Left lung (tissue), 4 donors: ENCODE measurements at regions not wholly inside any gene's neighbourhood (a gene's known extent, or its start where the extent isn't known, plus 50 kb on each side); places are given as distances from the start of the nearest gene placed in this dataset.
"Not testable (repeated sequence)": the region's sequence is repeated elsewhere in the genome, so short reads cannot be mapped to it uniquely, and the experiment has no call there.

Source experiments
- ATAC-seq: fragments of 200-7000 bp; cut with Tn5 transposase; one replicate; pipeline ENCODE4 v1.9.1; 2020; ENCODE audit warnings: moderate library complexity
- DNase-seq, 4 donors: peaks; one replicate each; pipeline ENCODE4 v3.0.0-alpha.2; 2013 to 2020
- H3K27ac ChIP-seq, 2 donors: fragments of 200-600 bp; sonication (generic) in 1 of 2; one replicate each; pipeline versions ENCODE4 v1.5.0 to v1.8.0; 2020 to 2021
- H3K27me3 ChIP-seq, 2 donors: fragments of 200-600 bp; sonication (generic) in 1 of 2; one replicate each; pipeline versions ENCODE4 v1.5.0 to v1.8.0; 2020 to 2021
- H3K36me3 ChIP-seq, 2 donors: fragments of 200-600 bp; sonication (generic) in 1 of 2; one replicate each; pipeline versions ENCODE4 v1.5.0 to v1.8.0; 2020 to 2021
- H3K4me1 ChIP-seq, 2 donors: fragments of 200-600 bp; one replicate each; pipeline ENCODE4 v1.8.0; 2021
- H3K4me3 ChIP-seq, 2 donors: fragments of 200-600 bp; sonication (generic) in 1 of 2; one replicate each; pipeline versions ENCODE4 v1.5.0 to v1.8.0; 2020 to 2021; ENCODE audit warnings: mild to moderate bottlenecking in 1 of 2
- H3K9me3 ChIP-seq, 2 donors: fragments of 200-600 bp; sonication (generic) in 1 of 2; one replicate each; pipeline versions ENCODE4 v1.5.0 to v1.8.0; 2020 to 2021
- CTCF ChIP-seq, 2 donors: fragments of 200-600 bp; sonication (generic) in 1 of 2; IDR thresholded peaks; one replicate each; pipeline versions ENCODE4 v1.5.0 to v1.8.0; 2021; ENCODE audit warnings: antibody characterized with exemption in 2 of 2
- intact Hi-C, 2 donors: fragments of 100-400 bp; cut with DNase I; formaldehyde crosslinking; loops; one replicate each; pipeline versions ENCODE4 v1.11.2 to v1.14.2; 2022
- donor health status: DM: no; HTN: yes; CAD: no.
- donor health status: DM: no; HTN: no; CAD: no.

DNA sequence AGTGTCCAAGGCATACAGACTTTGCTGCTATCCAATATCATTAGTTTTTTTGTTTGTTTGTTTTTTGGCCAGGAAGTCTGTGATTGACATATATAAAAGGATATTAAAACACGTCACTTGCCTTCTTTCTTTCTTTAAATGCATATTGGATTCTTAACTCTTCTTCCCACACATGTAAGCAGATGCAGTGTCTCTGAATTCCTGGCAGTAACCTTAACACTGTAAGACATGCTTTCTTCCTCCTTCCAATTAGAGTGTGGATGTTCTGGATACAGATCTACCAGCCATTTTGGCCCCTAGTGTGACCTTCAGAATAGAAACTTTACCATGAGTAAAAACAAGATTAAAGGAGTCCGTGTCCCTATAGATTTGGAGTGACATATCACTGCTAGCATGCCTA, 967.4 kb upstream of the PRR20A start:
- intact Hi-C loops = no loop called here
- Histone ChIP-seq H3K4me3 (no peak overlapping the region), H3K36me3 (no peaks in the 10 kb centered on the region), H3K27ac (no peak overlapping the region), H3K9me3 (peaks cover 0 to 4% of the 10 kb centered on the region in 2 donors), H3K4me1 (no peaks in the 10 kb centered on the region), H3K27me3 (no peaks in the 10 kb centered on the region)
- no peak for ATAC-seq
- no peak for DNase-seq
- no peak for TF ChIP-seq CTCF (IDR thresholded peaks at IDR 0.05)

GRCh38 chr13:56182598-56182997, 958.1 kb upstream of the PRR20A start:
- no peaks in the 10 kb centered on the region for H3K36me3 ChIP-seq
- no peak overlapping the region for H3K4me3 ChIP-seq
- H3K4me1 ChIP-seq = no peaks in the 10 kb centered on the region
- H3K27me3 ChIP-seq = no peaks in the 10 kb centered on the region
- TF ChIP-seq CTCF (IDR thresholded peaks at IDR 0.05) = no peak
- no peak overlapping the region for H3K27ac ChIP-seq
- peaks cover 0 to 37% of the 10 kb centered on the region in 2 donors for H3K9me3 ChIP-seq
- DNase-seq (peak in 1 of 4 donors; percentile 11), ATAC-seq (no peak)
- intact Hi-C loops = no loop called here

DNA sequence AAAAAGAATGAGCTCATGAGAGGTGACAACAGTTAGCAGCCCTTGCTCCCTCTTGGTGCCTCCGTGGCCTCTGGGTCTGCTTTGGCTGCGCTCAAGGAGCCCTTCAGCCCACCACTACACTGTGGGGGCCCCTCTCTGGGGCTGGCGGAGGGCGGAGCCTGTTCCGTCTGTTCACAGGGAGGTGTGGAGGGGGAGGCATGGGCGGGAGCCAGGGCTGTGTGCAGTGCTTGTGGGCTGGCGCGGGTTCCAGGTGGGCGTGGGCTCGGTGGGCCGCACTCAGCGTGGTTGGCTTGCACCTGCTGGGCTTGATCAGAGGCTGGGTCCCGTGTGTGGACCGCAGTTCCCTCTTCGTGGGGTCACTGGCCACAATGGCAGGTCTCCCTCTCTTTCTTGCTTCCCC, 953.4 kb upstream of the PRR20A start:
- H3K9me3 ChIP-seq = peaks cover 0 to 35% of the 10 kb centered on the region in 2 donors

DNA sequence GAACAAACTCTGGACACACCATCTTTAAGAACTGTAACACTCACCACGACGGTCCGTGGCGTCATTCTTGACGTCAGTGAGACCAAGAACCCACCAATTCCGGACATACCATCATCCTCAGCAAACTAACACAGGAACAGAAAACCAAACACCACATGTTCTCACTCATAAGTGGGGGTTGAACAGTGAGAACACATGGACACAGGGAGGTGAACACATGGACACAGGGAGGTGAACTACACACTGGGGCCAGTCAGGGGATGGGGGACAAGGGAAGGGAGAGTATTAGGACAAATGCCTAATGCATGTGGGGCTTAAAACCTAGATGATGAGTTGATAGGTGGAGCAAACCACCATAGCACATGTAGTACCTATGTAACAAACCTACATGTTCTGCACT, 952.1 kb upstream of the PRR20A start:
- intact Hi-C loops, H3K4me3 ChIP-seq, ATAC-seq, H3K4me1 ChIP-seq, H3K27me3 ChIP-seq, DNase-seq, H3K36me3 ChIP-seq, H3K27ac ChIP-seq: not testable (repeated sequence)
- H3K9me3 ChIP-seq = peaks cover 0 to 26% of the 10 kb centered on the region in 2 donors

More for the DNA sequence above, 953.4 kb upstream of the PRR20A start:
- no peaks in the 10 kb centered on the region for H3K27me3 ChIP-seq
- H3K4me3 ChIP-seq = no peak overlapping the region
- no peak overlapping the region for H3K27ac ChIP-seq
- DNase-seq = peak in 1 of 4 donors; percentile 65
- TF ChIP-seq CTCF (IDR thresholded peaks at IDR 0.05) = no peak
- no peaks in the 10 kb centered on the region for H3K4me1 ChIP-seq
- no peak for ATAC-seq
- intact Hi-C loops = no loop called here
- H3K36me3 ChIP-seq = no peaks in the 10 kb centered on the region

- TF ChIP-seq CTCF (IDR thresholded peaks at IDR 0.05) = no peak
- Histone ChIP-seq H3K9me3 (peaks cover 0 to 22% of the 10 kb centered on the region in 2 donors), H3K27me3 (no peaks in the 10 kb centered on the region), H3K4me1 (no peaks in the 10 kb centered on the region), H3K4me3 (no peak overlapping the region), H3K36me3 (no peaks in the 10 kb centered on the region), H3K27ac (no peak overlapping the region)
- ATAC-seq (no peak), DNase-seq (peak in 2 of 4 donors; percentile 46 to 69)
- intact Hi-C loops = no loop called here
Measured at GRCh38 chr13:56189439-56189838, 951.3 kb upstream of the PRR20A start.

- Histone ChIP-seq H3K9me3 (peaks cover 0 to 22% of the 10 kb centered on the region in 2 donors), H3K4me3 (no peak overlapping the region), H3K27me3 (no peaks in the 10 kb centered on the region), H3K4me1 (no peaks in the 10 kb centered on the region), H3K27ac (no peak overlapping the region), H3K36me3 (no peaks in the 10 kb centered on the region)
- no peak for TF ChIP-seq CTCF (IDR thresholded peaks at IDR 0.05)
- ATAC-seq = no peak
- DNase-seq = peak in 1 of 4 donors; percentile 45
- intact Hi-C loops = no loop called here
Measured at GRCh38 chr13:56189978-56190377, 950.7 kb upstream of the PRR20A start.
